Activated CD4-positive, alpha-beta memory T cell treated with anti-CD3 and anti-CD28 coated beads for 36 hours (primary cell): ENCODE measurements at regions not wholly inside any gene's neighbourhood (a gene's known extent, or its start where the extent isn't known, plus 50 kb on each side); places are given as distances from the start of the nearest gene placed in this dataset.

Source experiments
- CTCF ChIA-PET: fragments of 350-600 bp; sonication (Branson Sonifier 250); formaldehyde crosslinking; loops from one replicate; lab custom pipeline; 2021; ENCODE audit warnings: antibody characterized with exemption, inconsistent platforms; lab: Charles Lee
- POLR2A ChIA-PET: fragments of 350-600 bp; sonication (Branson Sonifier 250); formaldehyde crosslinking; loops from one replicate; lab custom pipeline; 2021; ENCODE audit warnings: antibody characterized with exemption; lab: Charles Lee
- DNase-seq: peaks from one replicate; pipeline ENCODE4 v3.0.0-alpha.2; 2020
- H3K27ac Mint-ChIP-seq: one replicate; pipeline ENCODE4 v1.8.0; 2021; ENCODE audit warnings: mixed read lengths
- H3K27me3 Mint-ChIP-seq: one replicate; pipeline ENCODE4 v1.8.0; 2021; ENCODE audit warnings: mixed read lengths
- H3K36me3 Mint-ChIP-seq: one replicate; pipeline ENCODE4 v1.8.0; 2021; ENCODE audit warnings: mixed read lengths
- H3K4me1 Mint-ChIP-seq: one replicate; pipeline ENCODE4 v1.8.0; 2021; ENCODE audit warnings: low read depth, mixed read lengths
- H3K4me3 Mint-ChIP-seq: one replicate; pipeline ENCODE4 v1.8.0; 2021; ENCODE audit warnings: mild to moderate bottlenecking, mixed read lengths
- H3K9me3 Mint-ChIP-seq: one replicate; pipeline ENCODE4 v1.8.0; 2021; ENCODE audit warnings: mixed read lengths
- intact Hi-C: fragments of 100-400 bp; cut with micrococcal nuclease; formaldehyde crosslinking; loops from one replicate; pipeline ENCODE4 v1.15.1; 2023

- H3K9me3 Mint-ChIP-seq, result peaks cover 6% of the 10 kb centered on the region
- POLR2A ChIA-PET, result no interaction called here
- H3K27ac Mint-ChIP-seq, result no peak overlapping the region
- H3K4me3 Mint-ChIP-seq, result no peak overlapping the region
- no peaks in the 10 kb centered on the region for H3K27me3 Mint-ChIP-seq
- intact Hi-C loops, result no loop called here
- DNase-seq, result no peak
- H3K4me1 Mint-ChIP-seq, result no peaks in the 10 kb centered on the region
- no peaks in the 10 kb centered on the region for H3K36me3 Mint-ChIP-seq
- CTCF ChIA-PET, result interaction anchor here (0.5 kb wide), 1 partner anchor 8 kb away, joined by 3 read pairs; no protein-coding TSS in a partner anchor
Observed at GRCh38 chr9:26539867-26540493, 352.6 kb downstream of the CAAP1 start.

GRCh38 chr9:26537211-26537610 is 355.4 kb downstream of the CAAP1 start:
- no peaks in the 10 kb centered on the region for H3K4me1 Mint-ChIP-seq
- no peaks in the 10 kb centered on the region for H3K27me3 Mint-ChIP-seq
- peaks cover 2% of the 10 kb centered on the region for H3K9me3 Mint-ChIP-seq
- ChIA-PET CTCF (no interaction called here), POLR2A (no interaction called here)
- no peaks in the 10 kb centered on the region for H3K36me3 Mint-ChIP-seq
- intact Hi-C loops, result no loop called here
- no peak for DNase-seq
- H3K4me3 Mint-ChIP-seq, result no peak overlapping the region
- no peak overlapping the region for H3K27ac Mint-ChIP-seq

GRCh38 chr9:26535151-26535550 is 357.5 kb downstream of the CAAP1 start:
- POLR2A ChIA-PET, result no interaction called here
- no peak for DNase-seq
- peaks cover 6% of the 10 kb centered on the region for H3K9me3 Mint-ChIP-seq

GRCh38 chr9:26530841-26531240 is 361.8 kb downstream of the CAAP1 start:
- ChIA-PET POLR2A (no interaction called here), CTCF (no interaction called here)
- intact Hi-C loops, result no loop called here
- no peak overlapping the region for H3K27ac Mint-ChIP-seq
- no peaks in the 10 kb centered on the region for H3K27me3 Mint-ChIP-seq
- H3K4me3 Mint-ChIP-seq, result no peak overlapping the region
- H3K9me3 Mint-ChIP-seq, result peaks cover 6% of the 10 kb centered on the region
- no peaks in the 10 kb centered on the region for H3K36me3 Mint-ChIP-seq
- DNase-seq, result no peak
- H3K4me1 Mint-ChIP-seq, result no peaks in the 10 kb centered on the region

More at GRCh38 chr9:26535151-26535550, 357.5 kb downstream of the CAAP1 start:
- Mint-ChIP-seq H3K4me1 (no peaks in the 10 kb centered on the region), H3K4me3 (no peak overlapping the region), H3K36me3 (no peaks in the 10 kb centered on the region), H3K27me3 (no peaks in the 10 kb centered on the region), H3K27ac (no peak overlapping the region)
- intact Hi-C loops, result no loop called here
- CTCF ChIA-PET, result interaction anchor here (0.7 kb wide), 1 partner anchor 11 kb away, joined by 3 read pairs; no protein-coding TSS in a partner anchor

GRCh38 chr9:26527931-26528330 is 364.7 kb downstream of the CAAP1 start:
- no peaks in the 10 kb centered on the region for H3K4me1 Mint-ChIP-seq
- no peak overlapping the region for H3K4me3 Mint-ChIP-seq
- peaks cover 6% of the 10 kb centered on the region for H3K9me3 Mint-ChIP-seq
- no peaks in the 10 kb centered on the region for H3K36me3 Mint-ChIP-seq
- no peak for DNase-seq
- POLR2A ChIA-PET, result no interaction called here
- CTCF ChIA-PET, result no interaction called here
- no peaks in the 10 kb centered on the region for H3K27me3 Mint-ChIP-seq
- intact Hi-C loops, result no loop called here
- H3K27ac Mint-ChIP-seq, result no peak overlapping the region

GRCh38 chr9:26524267-26524666 is 368.3 kb downstream of the CAAP1 start:
- no peak overlapping the region for H3K27ac Mint-ChIP-seq
- H3K36me3 Mint-ChIP-seq, result no peaks in the 10 kb centered on the region
- H3K4me1 Mint-ChIP-seq, result no peaks in the 10 kb centered on the region
- no peak for DNase-seq
- no peaks in the 10 kb centered on the region for H3K9me3 Mint-ChIP-seq
- ChIA-PET POLR2A (no interaction called here), CTCF (no interaction called here)
- H3K4me3 Mint-ChIP-seq, result no peak overlapping the region
- H3K27me3 Mint-ChIP-seq, result no peaks in the 10 kb centered on the region
- intact Hi-C loops, result no loop called here

- Mint-ChIP-seq H3K36me3 (no peaks in the 10 kb centered on the region), H3K4me1 (no peaks in the 10 kb centered on the region), H3K4me3 (no peak overlapping the region), H3K27me3 (no peaks in the 10 kb centered on the region), H3K9me3 (no peaks in the 10 kb centered on the region), H3K27ac (no peak overlapping the region)
- ChIA-PET POLR2A (no interaction called here), CTCF (no interaction called here)
- no peak for DNase-seq
- intact Hi-C loops, result no loop called here
Observed at GRCh38 chr9:26523577-26523976, 369.0 kb downstream of the CAAP1 start.

GRCh38 chr9:26520141-26520540 is 372.5 kb downstream of the CAAP1 start:
- DNase-seq, result no peak
- H3K36me3 Mint-ChIP-seq, result no peaks in the 10 kb centered on the region
- H3K4me3 Mint-ChIP-seq, result no peak overlapping the region
- intact Hi-C loops, result no loop called here
- no peak overlapping the region for H3K27ac Mint-ChIP-seq
- ChIA-PET CTCF (no interaction called here), POLR2A (no interaction called here)
- no peaks in the 10 kb centered on the region for H3K4me1 Mint-ChIP-seq
- no peaks in the 10 kb centered on the region for H3K9me3 Mint-ChIP-seq
- H3K27me3 Mint-ChIP-seq, result no peaks in the 10 kb centered on the region

GRCh38 chr9:26516773-26517343 is 375.7 kb downstream of the CAAP1 start:
- H3K4me1 Mint-ChIP-seq, result no peaks in the 10 kb centered on the region
- CTCF ChIA-PET, result no interaction called here
- no peak overlapping the region for H3K4me3 Mint-ChIP-seq
- H3K27me3 Mint-ChIP-seq, result no peaks in the 10 kb centered on the region
- DNase-seq, result no peak
- no peaks in the 10 kb centered on the region for H3K9me3 Mint-ChIP-seq
- intact Hi-C loops, result no loop called here
- POLR2A ChIA-PET, result no interaction called here
- H3K36me3 Mint-ChIP-seq, result no peaks in the 10 kb centered on the region
- no peak overlapping the region for H3K27ac Mint-ChIP-seq

GRCh38 chr9:26513730-26514129 is 378.9 kb downstream of the CAAP1 start:
- no peaks in the 10 kb centered on the region for H3K4me1 Mint-ChIP-seq
- no peaks in the 10 kb centered on the region for H3K36me3 Mint-ChIP-seq
- H3K4me3 Mint-ChIP-seq, result no peak overlapping the region
- ChIA-PET CTCF (no interaction called here), POLR2A (no interaction called here)
- H3K27ac Mint-ChIP-seq, result no peak overlapping the region
- H3K9me3 Mint-ChIP-seq, result no peaks in the 10 kb centered on the region
- no peaks in the 10 kb centered on the region for H3K27me3 Mint-ChIP-seq
- intact Hi-C loops, result no loop called here
- DNase-seq, result no peak

- intact Hi-C loops, result no loop called here
- no peaks in the 10 kb centered on the region for H3K9me3 Mint-ChIP-seq
Observed at GRCh38 chr9:26510137-26510536, 382.5 kb downstream of the CAAP1 start.

GRCh38 chr9:26508897-26509296 is 383.7 kb downstream of the CAAP1 start:
- POLR2A ChIA-PET, result no interaction called here
- DNase-seq, result no peak
- Mint-ChIP-seq H3K27me3 (no peaks in the 10 kb centered on the region), H3K27ac (no peak overlapping the region), H3K4me3 (no peak overlapping the region), H3K9me3 (no peaks in the 10 kb centered on the region), H3K36me3 (no peaks in the 10 kb centered on the region), H3K4me1 (no peaks in the 10 kb centered on the region)
- intact Hi-C loops, result no loop called here
- CTCF ChIA-PET, result no interaction called here

More at GRCh38 chr9:26510137-26510536, 382.5 kb downstream of the CAAP1 start:
- Mint-ChIP-seq H3K27ac (no peak overlapping the region), H3K27me3 (no peaks in the 10 kb centered on the region), H3K4me1 (no peaks in the 10 kb centered on the region), H3K36me3 (no peaks in the 10 kb centered on the region), H3K4me3 (no peak overlapping the region)
- no peak for DNase-seq
- CTCF ChIA-PET, result no interaction called here
- POLR2A ChIA-PET, result no interaction called here

GRCh38 chr9:26504057-26504456 is 388.5 kb downstream of the CAAP1 start:
- no peak overlapping the region for H3K4me3 Mint-ChIP-seq
- intact Hi-C loops, result no loop called here
- ChIA-PET CTCF (no interaction called here), POLR2A (no interaction called here)
- no peaks in the 10 kb centered on the region for H3K27me3 Mint-ChIP-seq
- no peaks in the 10 kb centered on the region for H3K36me3 Mint-ChIP-seq
- DNase-seq, result no peak
- no peak overlapping the region for H3K27ac Mint-ChIP-seq
- no peaks in the 10 kb centered on the region for H3K4me1 Mint-ChIP-seq
- H3K9me3 Mint-ChIP-seq, result no peaks in the 10 kb centered on the region
